ENCODE measurements at regions not wholly inside any gene's neighbourhood (a gene's known extent, or its start where the extent isn't known, plus 50 kb on each side); places are given as distances from the start of the nearest gene placed in this dataset.
A peak's percentile ranks its signal among the peaks of the same experiment; 100 is the strongest.

- no peaks in the 10 kb centered on the region for H3K27me3 ChIP-seq
- no peak for DNase-seq
- no peak overlapping the region for H3K27ac ChIP-seq
- intact Hi-C loops (cut with DNase I), result no loop called here
- no peak for TF ChIP-seq CTCF (IDR thresholded peaks at IDR 0.05)
- no peak overlapping the region for H3K4me3 ChIP-seq
- H3K36me3 ChIP-seq, result no peaks in the 10 kb centered on the region
- H3K9me3 ChIP-seq, result no peaks in the 10 kb centered on the region
- ATAC-seq, result no peak
- H3K4me1 ChIP-seq, result peaks cover 4% of the 10 kb centered on the region
Measured at GRCh38 chr1:229196404-229197264, 74.3 kb upstream of the RAB4A start.

DNA sequence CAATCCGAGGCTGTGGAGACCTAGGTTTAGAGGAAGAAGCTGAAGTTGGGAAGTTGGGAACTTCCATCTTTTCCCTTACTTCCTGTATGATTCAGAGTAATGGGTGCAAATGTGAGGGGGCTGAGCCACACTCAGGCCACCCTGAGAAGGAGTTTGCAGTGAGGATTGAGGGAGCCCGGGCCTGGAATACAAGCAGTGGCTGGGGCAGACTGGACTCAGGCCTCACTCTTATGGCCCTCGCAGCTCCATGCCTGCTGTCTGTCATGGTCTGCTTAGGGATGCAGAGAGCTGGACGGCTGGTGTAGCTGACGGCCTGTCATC is 73.7 kb upstream of the RAB4A start:
- Histone ChIP-seq H3K4me3 (no peak overlapping the region), H3K27me3 (no peaks in the 10 kb centered on the region), H3K4me1 (peaks cover 4% of the 10 kb centered on the region), H3K36me3 (no peaks in the 10 kb centered on the region), H3K27ac (no peak overlapping the region), H3K9me3 (no peaks in the 10 kb centered on the region)
- no peak for TF ChIP-seq CTCF (IDR thresholded peaks at IDR 0.05)
- DNase-seq (no peak), ATAC-seq (peak; percentile 33)
- intact Hi-C loops (cut with DNase I), result no loop called here

DNA sequence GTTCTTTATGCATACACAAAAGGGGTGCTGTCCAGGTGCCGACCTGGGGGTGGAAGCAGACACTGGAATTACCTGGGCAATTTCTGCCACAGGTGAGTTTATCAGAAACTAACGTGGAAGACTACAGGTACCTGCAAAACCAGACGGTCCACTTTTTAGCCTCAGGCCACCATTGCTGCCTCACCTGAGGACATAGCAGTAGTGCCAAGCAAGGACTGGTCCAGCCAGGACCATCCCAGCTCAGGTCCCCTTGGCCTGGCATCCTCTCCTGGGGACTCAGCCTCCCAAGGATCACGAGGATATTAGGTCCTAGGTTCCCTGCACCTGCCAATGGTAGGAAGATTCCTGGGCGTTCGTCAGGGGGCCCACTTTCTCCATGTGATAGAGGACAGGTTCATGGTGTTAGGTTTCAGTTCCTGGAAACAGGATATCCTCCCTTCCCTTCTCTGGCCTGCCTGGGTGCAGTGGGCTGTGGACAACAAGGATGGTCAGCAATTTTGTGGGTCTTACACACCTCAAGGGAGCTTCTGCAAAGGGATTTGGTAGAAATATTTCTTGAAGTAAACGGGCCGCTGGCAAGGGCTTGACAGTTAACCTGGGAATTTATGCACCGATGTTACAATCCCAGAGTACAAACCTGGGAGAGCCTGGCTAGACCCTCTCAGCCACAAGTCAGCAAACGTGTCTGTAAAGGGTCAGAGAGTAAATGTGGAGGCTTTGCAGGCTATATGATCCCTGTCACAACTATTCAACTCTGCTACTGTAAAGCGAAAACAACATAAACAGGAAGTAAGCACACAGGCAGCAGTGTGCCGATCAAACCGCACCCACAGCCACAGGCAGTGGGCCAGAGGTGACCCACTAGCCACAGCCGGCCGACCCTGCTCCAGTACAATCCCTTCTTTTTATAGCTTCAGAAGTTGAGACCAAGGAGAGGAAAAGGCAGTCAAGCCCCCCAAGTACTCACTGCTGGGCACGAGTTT is 71.4 kb upstream of the RAB4A start:
- no peaks in the 10 kb centered on the region for H3K27me3 ChIP-seq
- peak; percentile 89 for ATAC-seq
- TF ChIP-seq CTCF (IDR thresholded peaks at IDR 0.05), result no peak
- peak; percentile 75 for DNase-seq
- H3K9me3 ChIP-seq, result no peaks in the 10 kb centered on the region
- peak overlapping the region; percentile 3 for H3K27ac ChIP-seq
- intact Hi-C loops (cut with DNase I), result no loop called here
- peaks cover 4% of the 10 kb centered on the region for H3K4me1 ChIP-seq
- H3K4me3 ChIP-seq, result no peak overlapping the region
- no peaks in the 10 kb centered on the region for H3K36me3 ChIP-seq

- Histone ChIP-seq H3K27ac (no peak overlapping the region), H3K36me3 (no peaks in the 10 kb centered on the region), H3K9me3 (no peaks in the 10 kb centered on the region), H3K4me3 (no peak overlapping the region), H3K27me3 (no peaks in the 10 kb centered on the region), H3K4me1 (peaks cover 4% of the 10 kb centered on the region)
- intact Hi-C loops (cut with DNase I), result no loop called here
- TF ChIP-seq CTCF (IDR thresholded peaks at IDR 0.05), result no peak
- no peak for ATAC-seq
- no peak for DNase-seq
Measured at GRCh38 chr1:229203030-229203751, 67.7 kb upstream of the RAB4A start.

DNA sequence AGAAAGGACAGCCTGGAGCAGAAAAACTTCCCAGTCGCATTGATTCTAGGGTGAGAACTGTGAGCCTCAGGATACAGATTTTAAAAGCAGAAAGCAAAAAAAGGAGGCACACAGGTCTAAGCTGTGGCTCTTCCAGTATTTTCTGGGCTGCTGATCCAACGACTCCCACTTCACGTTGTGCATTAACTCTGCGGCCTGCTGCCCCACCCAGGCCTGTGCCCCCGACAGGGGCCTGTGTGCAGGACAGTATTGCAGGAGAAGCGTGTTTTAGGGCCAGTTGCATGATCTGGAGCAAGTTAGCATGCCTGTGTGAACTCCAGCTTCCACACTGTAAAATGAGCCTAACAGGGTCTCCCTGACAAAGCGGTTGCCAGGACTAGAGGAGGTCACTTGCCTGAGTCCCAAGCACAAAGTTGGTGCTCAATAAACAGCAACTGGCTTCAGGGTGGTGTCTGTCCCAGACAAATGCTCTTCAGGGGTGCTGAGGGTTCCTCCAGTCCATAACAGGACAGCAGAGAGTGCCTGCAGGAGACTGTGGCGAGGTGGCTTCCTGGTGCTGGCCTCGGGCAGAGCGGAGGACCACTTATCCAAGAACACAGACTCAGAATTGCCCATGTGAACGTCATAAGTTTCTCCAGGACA is 66.8 kb upstream of the RAB4A start:
- intact Hi-C loops (cut with DNase I), result no loop called here
- Histone ChIP-seq H3K36me3 (no peaks in the 10 kb centered on the region), H3K4me3 (no peak overlapping the region), H3K27me3 (no peaks in the 10 kb centered on the region), H3K27ac (no peak overlapping the region), H3K4me1 (peaks cover 4% of the 10 kb centered on the region), H3K9me3 (no peaks in the 10 kb centered on the region)
- ATAC-seq (no peak), DNase-seq (no peak)
- no peak for TF ChIP-seq CTCF (IDR thresholded peaks at IDR 0.05)

Measured in upper lobe of right lung (tissue), 1 donor.